HG02981 (cell line): ENCODE measurements at regions not wholly inside any gene's neighbourhood (a gene's known extent, or its start where the extent isn't known, plus 50 kb on each side); places are given as distances from the start of the nearest gene placed in this dataset.
"Not testable (repeated sequence)": the region's sequence is repeated elsewhere in the genome, so short reads cannot be mapped to it uniquely, and the experiment has no call there.

Source experiments
- ATAC-seq: cut with Tn5 transposase; IDR thresholded peaks from one replicate; pipeline ENCODE4 v1.9.1; 2021; ENCODE audit warnings: mild to moderate bottlenecking, moderate library complexity; ENCODE audit not compliant: unreplicated experiment

DNA sequence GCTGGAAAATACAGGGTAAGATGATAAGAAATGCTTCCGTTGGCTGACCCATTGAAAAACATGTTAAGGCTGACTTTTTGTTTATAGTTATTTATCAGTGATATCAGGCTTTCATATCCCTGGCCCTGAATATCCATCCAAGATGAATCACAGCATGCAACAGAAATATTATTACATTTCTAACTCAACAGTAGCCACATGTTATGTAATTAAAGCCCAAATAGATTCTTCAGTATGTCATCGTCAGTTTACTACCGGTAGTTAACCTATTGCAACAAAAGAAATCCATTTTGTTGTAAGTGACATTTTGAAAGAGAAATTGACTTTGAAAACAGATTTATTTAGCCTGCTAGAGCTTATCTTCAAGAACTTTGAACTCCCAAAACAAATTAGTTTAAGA is 354.1 kb upstream of the CELF2 start:
- ATAC-seq: no peak

GRCh38 chr10:10665750-10666149 is 351.9 kb upstream of the CELF2 start:
- no peak for ATAC-seq

GRCh38 chr10:10667466-10667865 is 350.2 kb upstream of the CELF2 start:
- no peak for ATAC-seq

DNA sequence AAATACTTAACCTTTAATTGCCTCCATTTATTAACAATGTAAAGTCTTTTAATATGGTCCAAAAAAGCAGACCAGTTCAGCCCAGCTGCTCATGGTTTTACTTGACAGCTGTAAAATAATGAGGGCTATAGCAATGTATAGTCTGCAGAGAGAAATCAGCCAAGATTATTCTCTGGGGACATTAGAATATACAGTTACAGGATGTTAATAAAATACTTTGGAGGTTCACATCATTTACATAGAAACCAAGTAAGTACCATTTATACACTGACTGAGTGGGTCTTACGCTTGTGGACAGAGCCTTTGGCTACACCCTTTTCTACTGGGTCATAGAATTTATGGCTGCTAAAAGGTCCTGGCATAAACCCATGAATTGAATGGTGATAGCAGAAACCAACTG is 340.7 kb upstream of the CELF2 start:
- no peak for ATAC-seq

GRCh38 chr10:10677479-10677878 is 340.2 kb upstream of the CELF2 start:
- peak; percentile 72 for ATAC-seq

DNA sequence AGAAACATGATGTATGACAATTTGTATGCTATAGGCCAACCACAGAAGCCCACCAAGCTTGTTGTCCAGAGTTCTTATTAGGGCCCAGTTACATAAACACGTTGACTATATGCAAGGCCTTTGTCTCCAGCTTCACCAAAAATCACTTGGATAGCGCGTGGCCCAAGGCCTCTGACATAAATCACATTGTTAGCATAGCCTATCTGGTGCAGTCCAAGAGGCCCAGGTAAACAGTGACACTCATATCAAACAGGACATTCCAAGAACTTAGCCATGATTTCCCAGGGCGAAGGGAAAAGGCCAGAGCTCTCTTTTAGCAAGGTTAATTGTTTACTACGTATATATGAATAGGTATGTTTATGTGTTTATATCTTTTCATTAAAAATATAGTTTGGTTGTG is 337.2 kb upstream of the CELF2 start:
- ATAC-seq: no peak

- ATAC-seq: no peak
Observed at GRCh38 chr10:10684972-10685371, 332.7 kb upstream of the CELF2 start.

- no peak for ATAC-seq
Observed at GRCh38 chr10:10685566-10685965, 332.1 kb upstream of the CELF2 start.

DNA sequence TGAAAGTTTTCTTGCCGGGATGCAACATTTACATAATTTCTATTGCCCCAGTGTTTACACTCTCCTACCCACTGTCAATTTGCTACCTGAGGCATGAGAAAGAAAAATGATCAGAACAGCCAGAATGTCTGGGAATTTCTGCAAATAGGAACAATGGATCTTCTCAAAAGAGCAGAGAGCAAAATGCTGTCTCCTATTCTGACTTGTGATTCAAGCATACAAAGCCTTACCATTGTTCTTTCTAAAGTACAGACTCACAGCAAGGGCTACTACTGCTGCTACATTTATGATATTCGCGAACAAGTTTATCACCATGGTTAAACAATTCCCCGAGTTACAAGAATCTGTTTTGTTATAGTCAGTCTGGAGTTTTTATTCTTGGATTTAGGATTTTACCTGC is 329.9 kb upstream of the CELF2 start:
- no peak for ATAC-seq

DNA sequence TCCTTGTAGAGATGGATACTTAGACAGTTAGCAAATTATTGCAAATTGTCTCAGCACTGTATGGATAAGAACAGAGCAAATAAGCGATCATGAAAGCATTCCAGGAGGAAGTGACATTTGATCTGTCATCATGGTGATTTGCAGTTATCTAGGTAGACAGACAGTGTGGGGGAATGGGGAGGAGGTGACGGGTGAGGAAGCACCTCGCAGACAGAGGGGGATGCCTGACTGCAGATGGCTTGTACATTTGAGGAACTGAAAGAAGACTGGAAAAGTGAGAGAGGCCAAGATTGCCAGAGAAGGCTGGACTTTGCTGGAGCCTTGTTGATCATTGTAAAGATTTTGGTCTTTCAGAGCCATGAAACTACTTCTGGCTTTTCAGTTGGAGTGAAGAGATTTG is 318.2 kb upstream of the CELF2 start:
- no peak for ATAC-seq

GRCh38 chr10:10701084-10701611 is 316.5 kb upstream of the CELF2 start:
- ATAC-seq: no peak

- no peak for ATAC-seq
Observed at GRCh38 chr10:10702211-10702610, 315.5 kb upstream of the CELF2 start.

DNA sequence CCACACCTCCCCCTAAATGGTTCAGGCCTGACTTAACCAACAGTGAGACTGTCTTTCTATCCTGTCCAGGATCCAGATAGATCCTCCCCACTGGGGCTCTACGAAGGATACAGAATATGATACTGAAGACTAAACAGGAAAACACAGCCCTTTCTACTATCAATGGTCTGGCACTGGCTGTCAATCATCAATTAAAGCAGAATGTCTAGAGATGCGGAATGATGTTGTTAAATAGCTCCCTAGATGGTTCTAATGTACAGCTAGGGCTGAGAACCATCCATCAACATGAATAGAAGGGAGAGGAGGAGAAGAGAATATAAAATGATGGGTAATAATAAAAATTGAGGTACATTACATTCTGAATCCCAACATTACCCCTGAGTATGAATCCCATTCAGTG is 314.3 kb upstream of the CELF2 start:
- ATAC-seq: no peak

DNA sequence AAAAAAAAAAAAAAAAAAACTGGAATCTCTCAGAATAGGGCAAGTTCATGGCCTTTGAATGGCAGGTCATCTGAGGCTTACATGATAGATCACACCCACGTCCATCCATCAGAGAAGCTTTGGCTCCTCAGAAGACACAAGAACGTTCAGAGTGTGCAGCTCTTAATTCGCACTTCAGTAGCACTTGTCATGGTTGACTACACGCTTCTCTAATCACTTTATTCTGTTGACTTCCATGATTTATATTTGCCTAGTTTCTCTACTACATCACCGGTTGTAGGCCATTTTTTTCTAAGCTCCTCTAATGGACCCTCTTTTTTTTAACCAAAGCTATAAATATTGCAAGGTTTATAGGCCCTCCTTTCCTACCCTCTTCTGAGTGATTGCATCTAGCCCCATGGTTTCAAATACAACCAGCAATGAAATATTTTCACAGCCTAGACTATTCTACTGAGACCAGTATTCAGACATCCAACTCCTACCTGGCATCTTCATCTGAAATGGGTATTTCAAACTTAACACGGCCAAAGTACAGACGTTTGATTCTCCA is 305.4 kb upstream of the CELF2 start:
- no peak for ATAC-seq

- ATAC-seq: no peak
Observed at GRCh38 chr10:10714327-10714726, 303.3 kb upstream of the CELF2 start.

DNA sequence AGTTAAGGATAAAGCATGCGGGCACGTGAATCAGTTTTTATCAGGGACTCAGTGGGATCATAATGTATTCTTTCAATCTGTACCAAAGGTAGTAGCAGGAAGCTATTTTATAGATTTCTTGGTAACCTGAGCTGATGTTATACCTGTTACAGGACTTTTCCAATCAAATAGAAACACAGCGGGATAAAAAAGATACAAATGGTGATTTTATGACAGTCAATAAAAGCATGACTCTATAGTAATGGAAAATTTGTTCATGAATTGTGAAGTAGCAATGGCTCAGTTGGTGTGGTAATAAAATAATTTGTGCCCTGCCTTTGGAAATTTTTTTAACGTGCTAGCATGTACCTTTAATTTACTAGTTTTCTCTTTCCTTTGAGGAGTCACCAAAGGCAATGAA is 300.7 kb upstream of the CELF2 start:
- no peak for ATAC-seq

- no peak for ATAC-seq
Observed at GRCh38 chr10:10722422-10722821, 295.2 kb upstream of the CELF2 start.

DNA sequence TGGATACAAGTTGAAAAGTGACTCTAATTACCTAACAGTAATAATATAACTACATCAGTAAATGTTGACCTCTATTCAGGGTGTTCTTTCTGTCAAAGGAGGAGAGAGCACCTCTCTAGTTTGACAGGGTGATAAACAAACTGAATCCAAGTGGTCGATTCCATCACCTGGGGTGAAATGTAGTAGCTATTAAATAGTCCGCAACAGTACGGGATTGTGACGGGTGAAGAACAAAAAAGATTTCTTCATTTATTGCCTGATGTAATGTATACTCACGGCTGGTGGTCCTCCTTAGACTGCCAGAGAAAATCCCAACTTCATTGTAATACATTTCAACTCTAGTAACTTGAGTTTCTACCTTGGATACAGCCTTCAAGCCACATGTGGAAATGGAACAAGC is 292.5 kb upstream of the CELF2 start:
- no peak for ATAC-seq

GRCh38 chr10:10726101-10726500 is 291.6 kb upstream of the CELF2 start:
- no peak for ATAC-seq

- ATAC-seq: not testable (repeated sequence)
Observed at GRCh38 chr10:10727411-10727810, 290.3 kb upstream of the CELF2 start.

- ATAC-seq: no peak
Observed at GRCh38 chr10:10727812-10728211, 289.9 kb upstream of the CELF2 start.

DNA sequence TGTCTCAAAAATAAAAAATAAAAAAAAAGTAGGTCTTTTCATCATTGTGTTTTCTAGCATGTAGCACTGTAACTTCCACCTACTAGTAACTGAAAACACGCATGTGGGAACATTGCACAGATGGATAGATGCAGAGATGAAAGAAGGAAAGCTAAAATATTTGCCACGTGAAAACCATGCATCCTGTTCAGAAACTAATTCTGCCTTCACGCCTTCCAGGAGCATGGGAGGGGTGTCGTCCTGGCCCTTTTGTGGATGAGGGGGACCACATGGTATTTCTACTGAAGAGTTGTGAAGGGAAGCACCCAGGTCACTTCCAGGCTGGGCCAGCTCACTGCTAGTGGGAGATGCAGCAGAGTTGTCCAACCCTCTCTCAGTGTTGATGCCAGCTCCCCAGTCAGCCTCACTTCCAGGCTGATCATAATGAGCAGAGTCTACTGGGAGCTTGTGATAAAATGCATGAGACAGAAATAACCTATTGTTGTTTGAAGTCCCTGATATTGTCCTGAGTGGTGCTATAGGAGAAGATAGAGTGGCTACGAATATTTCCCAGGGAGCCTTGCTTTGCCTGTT is 287.1 kb upstream of the CELF2 start:
- ATAC-seq: no peak

- ATAC-seq: no peak
Observed at GRCh38 chr10:10731366-10731765, 286.3 kb upstream of the CELF2 start.
